ENCODE measurements at regions not wholly inside any gene's neighbourhood (a gene's known extent, or its start where the extent isn't known, plus 50 kb on each side); places are given as distances from the start of the nearest gene placed in this dataset.
A peak's percentile ranks its signal among the peaks of the same experiment; 100 is the strongest.

- TF ChIP-seq CTCF (IDR thresholded peaks at IDR 0.05; ENCODE audit: low read length) (peak; percentile 93), EZH2phosphoT487 (IDR thresholded peaks at IDR 0.05; ENCODE audit: low read length) (no peak)
Measured at GRCh38 chr15:79380755-79381497, 51.2 kb upstream of the MINAR1 start.
